Naive thymus-derived CD8-positive, alpha-beta T cell (primary cell): ENCODE measurements at regions not wholly inside any gene's neighbourhood (a gene's known extent, or its start where the extent isn't known, plus 50 kb on each side); places are given as distances from the start of the nearest gene placed in this dataset.
A peak's percentile ranks its signal among the peaks of the same experiment; 100 is the strongest.

Experiments
- ATAC-seq, 2 donors: fragments of 150-1000 bp; cut with Tn5 transposase in 1 of 2; sonication (Bioruptor Pico), chemical (Tn5 transposase) in 1 of 2; 1 replicate in 1 of 2; 2 replicates in 1 of 2; pipeline ENCODE4 v1.10.0; 2021; ENCODE audit warnings: mild to moderate bottlenecking in 2 of 2, moderate library complexity in 2 of 2
- POLR2A ChIA-PET: fragments of 350-600 bp; sonication (Branson Sonifier 250); formaldehyde crosslinking; loops from one replicate; lab custom pipeline; 2021; ENCODE audit warnings: antibody characterized with exemption; lab: Charles Lee
- DNase-seq, 10 donors: peaks; one replicate each; pipeline versions ENCODE4 v3.0.0 to v3.0.0-alpha.2; 2020 to 2022
- H3K27ac Mint-ChIP-seq, 10 donors: one replicate each; pipeline ENCODE4 v1.8.0; 2020 to 2022; ENCODE audit warnings: mild to moderate bottlenecking in 10 of 10, mixed read lengths in 10 of 10, moderate library complexity in 4 of 10, inconsistent platforms in 1 of 10
- H3K27me3 Mint-ChIP-seq, 5 donors: one replicate each; pipeline ENCODE4 v1.8.0; 2021 to 2022; ENCODE audit warnings: mixed read lengths in 5 of 5
- H3K36me3 Mint-ChIP-seq, 3 donors: one replicate each; pipeline ENCODE4 v1.8.0; 2020 to 2022; ENCODE audit warnings: mixed read lengths in 3 of 3, mild to moderate bottlenecking in 2 of 3, inconsistent platforms in 1 of 3
- H3K4me1 Mint-ChIP-seq, 4 donors: one replicate each; pipeline ENCODE4 v1.8.0; 2021 to 2022; ENCODE audit warnings: mixed read lengths in 4 of 4
- H3K4me3 Mint-ChIP-seq, 10 donors: one replicate each; pipeline ENCODE4 v1.8.0; 2020 to 2022; ENCODE audit warnings: mild to moderate bottlenecking in 10 of 10, mixed read lengths in 10 of 10, moderate library complexity in 6 of 10, inconsistent platforms in 1 of 10
- H3K9me3 Mint-ChIP-seq, 9 donors: one replicate each; pipeline ENCODE4 v1.8.0; 2020 to 2022; ENCODE audit warnings: mixed read lengths in 9 of 9, mild to moderate bottlenecking in 3 of 9, inconsistent platforms in 1 of 9, moderate library complexity in 1 of 9

DNA sequence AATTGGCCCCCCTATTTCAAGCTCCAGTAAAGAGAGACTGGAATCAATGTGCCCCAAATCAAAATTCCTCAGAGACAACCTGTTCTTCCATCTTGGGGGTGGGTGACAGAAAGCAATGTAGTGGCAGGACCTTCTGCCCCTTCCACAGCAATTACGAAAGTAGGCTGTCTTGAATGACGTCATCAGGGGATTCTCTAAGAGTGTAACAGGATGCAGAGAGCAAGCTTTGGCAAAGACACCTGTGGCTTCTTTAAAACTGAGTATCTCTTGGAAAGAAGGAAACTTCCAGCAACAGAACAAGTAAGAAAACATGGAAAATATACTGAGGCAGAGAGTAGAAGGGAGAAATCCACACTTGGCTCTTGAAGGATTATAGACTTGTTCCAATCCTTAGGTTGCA lies 247.6 kb upstream of the PDE4D start:
- ATAC-seq (no peak), DNase-seq (no peak)
- Mint-ChIP-seq H3K4me1 (no peaks in the 10 kb centered on the region), H3K4me3 (no peak overlapping the region), H3K27ac (no peak overlapping the region), H3K27me3 (no peaks in the 10 kb centered on the region), H3K36me3 (no peaks in the 10 kb centered on the region), H3K9me3 (peaks cover 0 to 10% (median 2%) of the 10 kb centered on the region in 9 donors)
- POLR2A ChIA-PET: no interaction called here

- ATAC-seq: no peak
- Mint-ChIP-seq H3K4me1 (no peaks in the 10 kb centered on the region), H3K27me3 (no peaks in the 10 kb centered on the region), H3K4me3 (no peak overlapping the region), H3K9me3 (peaks cover 0 to 10% (median 0%) of the 10 kb centered on the region in 9 donors), H3K27ac (no peak overlapping the region), H3K36me3 (no peaks in the 10 kb centered on the region)
- DNase-seq: no peak
- POLR2A ChIA-PET: no interaction called here
Measured at GRCh38 chr5:60136841-60137240, 243.3 kb upstream of the PDE4D start.

GRCh38 chr5:60131504-60131903 lies 238.0 kb upstream of the PDE4D start:
- Mint-ChIP-seq H3K9me3 (peaks cover 0 to 20% (median 4%) of the 10 kb centered on the region in 9 donors), H3K27me3 (no peaks in the 10 kb centered on the region), H3K4me3 (no peak overlapping the region), H3K4me1 (no peaks in the 10 kb centered on the region), H3K36me3 (no peaks in the 10 kb centered on the region), H3K27ac (no peak overlapping the region)
- POLR2A ChIA-PET: no interaction called here
- ATAC-seq (no peak), DNase-seq (no peak)

GRCh38 chr5:60125636-60126035 lies 232.1 kb upstream of the PDE4D start:
- Mint-ChIP-seq H3K36me3 (no peaks in the 10 kb centered on the region), H3K9me3 (peaks cover 0 to 40% (median 5%) of the 10 kb centered on the region in 9 donors), H3K4me3 (no peak overlapping the region), H3K27me3 (no peaks in the 10 kb centered on the region), H3K27ac (no peak overlapping the region), H3K4me1 (no peaks in the 10 kb centered on the region)
- POLR2A ChIA-PET: no interaction called here
- no peak for ATAC-seq
- no peak for DNase-seq

DNA sequence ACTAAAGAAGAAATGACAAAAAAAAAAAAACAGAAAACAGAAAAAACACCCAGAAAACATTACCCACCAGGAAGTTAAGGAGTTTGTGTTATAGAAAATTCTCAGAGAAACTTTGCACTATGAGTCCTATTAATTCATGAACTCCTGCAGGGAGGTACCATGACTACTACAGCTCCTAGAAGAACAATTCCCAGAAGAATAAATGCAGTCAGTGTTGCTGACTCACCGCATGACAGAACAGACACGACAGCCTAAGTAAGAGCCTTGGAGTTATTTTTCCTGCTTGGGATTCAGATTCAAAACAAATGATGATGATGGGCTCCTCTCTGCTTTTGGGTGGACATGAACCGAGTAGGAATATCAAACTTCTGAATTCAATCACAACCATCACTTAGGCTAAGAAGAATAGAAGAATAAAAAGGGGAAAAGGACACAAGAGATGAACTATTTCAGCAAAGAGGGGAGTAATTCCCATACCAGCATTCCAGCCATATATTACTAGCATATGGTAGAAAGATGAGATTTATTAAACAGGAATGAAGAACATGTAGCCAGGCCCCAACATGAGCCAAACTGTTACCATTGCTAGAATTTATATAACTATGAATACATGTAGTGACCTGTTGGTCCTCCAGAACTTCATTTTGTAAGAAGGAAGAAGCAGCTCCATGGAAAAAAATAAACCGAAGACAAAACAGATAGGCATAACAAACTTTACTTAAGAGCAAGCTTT lies 209.6 kb upstream of the PDE4D start:
- Mint-ChIP-seq H3K4me1 (no peaks in the 10 kb centered on the region), H3K4me3 (no peak overlapping the region), H3K27ac (no peak overlapping the region), H3K27me3 (no peaks in the 10 kb centered on the region), H3K9me3 (peaks cover 0 to 21% (median 9%) of the 10 kb centered on the region in 9 donors), H3K36me3 (no peaks in the 10 kb centered on the region)
- POLR2A ChIA-PET: no interaction called here
- ATAC-seq (no peak), DNase-seq (no peak)

DNA sequence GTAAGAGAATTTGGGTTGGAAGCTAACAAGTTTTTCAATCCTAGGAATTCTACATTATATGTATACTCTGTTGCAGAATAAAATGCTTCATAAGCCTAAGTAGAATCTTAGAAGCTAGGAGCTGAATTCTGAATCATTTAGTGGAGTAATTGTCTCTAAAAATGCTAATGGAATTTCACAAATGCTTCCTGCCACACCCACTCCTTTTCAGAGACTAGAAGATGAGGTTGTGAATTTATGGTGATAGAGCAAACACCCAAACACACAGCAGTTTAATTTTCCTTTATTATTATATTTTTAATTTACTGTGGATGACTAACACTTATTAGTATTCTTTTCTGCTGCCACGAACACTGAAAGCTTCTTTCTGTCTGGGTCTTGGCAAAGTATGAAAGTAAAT lies 208.0 kb upstream of the PDE4D start:
- Mint-ChIP-seq H3K9me3 (peaks cover 0 to 20% (median 9%) of the 10 kb centered on the region in 9 donors), H3K4me1 (no peaks in the 10 kb centered on the region), H3K27me3 (no peaks in the 10 kb centered on the region), H3K4me3 (no peak overlapping the region), H3K36me3 (no peaks in the 10 kb centered on the region), H3K27ac (no peak overlapping the region)
- no peak for ATAC-seq
- DNase-seq: no peak
- POLR2A ChIA-PET: no interaction called here

DNA sequence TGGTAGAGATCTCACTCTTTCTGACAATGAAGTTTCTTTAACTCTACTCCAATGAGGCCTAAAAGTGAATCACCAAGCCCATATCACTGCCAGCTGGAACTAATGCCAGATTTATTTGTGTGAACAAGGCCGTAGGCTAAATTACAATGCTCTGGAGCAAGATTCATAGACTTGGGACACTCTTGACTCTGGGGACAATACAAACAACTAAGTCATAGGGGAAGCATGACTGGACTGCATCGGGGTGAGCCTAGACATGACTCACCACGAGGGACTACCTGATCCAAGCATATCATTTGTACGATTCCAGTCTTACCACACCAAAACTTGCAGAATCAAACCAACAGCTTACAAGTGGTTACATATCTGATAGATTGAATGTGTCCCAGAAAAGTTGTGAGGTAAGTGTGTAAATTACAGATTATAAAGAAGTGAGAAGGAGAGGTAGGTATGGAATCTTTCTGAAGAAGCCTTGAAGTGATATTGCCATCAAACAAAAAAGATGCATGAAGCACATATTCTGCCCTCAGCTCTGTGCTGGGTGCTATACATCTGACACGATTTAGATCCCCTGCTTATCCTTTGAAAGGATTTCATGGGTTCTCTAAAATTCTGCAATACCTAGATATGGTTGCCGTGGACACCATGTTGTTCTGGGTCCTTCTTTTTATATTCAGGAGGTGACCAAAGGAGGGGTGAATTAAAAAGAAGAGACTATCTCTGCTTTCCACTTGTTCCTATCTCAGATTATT lies 199.3 kb upstream of the PDE4D start:
- no peaks in the 10 kb centered on the region for H3K4me1 Mint-ChIP-seq
- POLR2A ChIA-PET: no interaction called here

GRCh38 chr5:60086583-60086982 lies 193.1 kb upstream of the PDE4D start:
- no peaks in the 10 kb centered on the region for H3K27me3 Mint-ChIP-seq
- no peak for ATAC-seq
- peak overlapping the region in 1 of 10 donors; percentile 5 for H3K27ac Mint-ChIP-seq
- H3K4me3 Mint-ChIP-seq: no peak overlapping the region
- H3K9me3 Mint-ChIP-seq: peaks cover 6 to 34% (median 23%) of the 10 kb centered on the region in 9 donors
- no peak for DNase-seq
- H3K36me3 Mint-ChIP-seq: no peaks in the 10 kb centered on the region
- H3K4me1 Mint-ChIP-seq: no peaks in the 10 kb centered on the region
- POLR2A ChIA-PET: no interaction called here

More for the DNA sequence above, 199.3 kb upstream of the PDE4D start:
- Mint-ChIP-seq H3K4me3 (no peak overlapping the region), H3K27me3 (no peaks in the 10 kb centered on the region), H3K9me3 (peaks cover 1 to 28% (median 8%) of the 10 kb centered on the region in 9 donors), H3K36me3 (no peaks in the 10 kb centered on the region), H3K27ac (no peak overlapping the region)
- DNase-seq (no peak), ATAC-seq (no peak)

DNA sequence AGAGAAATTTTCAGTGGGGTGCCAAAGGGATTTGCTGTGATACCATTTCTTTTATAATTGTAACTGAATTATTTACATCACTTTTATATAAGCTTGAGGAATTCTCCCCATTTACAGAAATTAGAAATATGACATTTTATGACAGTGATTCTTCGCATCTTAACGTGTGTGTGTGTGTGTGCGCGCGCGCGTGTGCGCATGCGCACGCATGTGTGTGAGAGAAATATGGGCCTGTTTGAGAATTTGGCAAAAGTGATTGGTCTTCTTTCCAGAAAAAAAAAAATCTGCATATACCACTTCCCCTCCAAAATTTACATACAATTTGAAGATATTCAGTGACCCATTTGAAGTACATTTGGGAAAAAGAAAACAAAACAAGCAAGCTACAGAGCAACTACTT lies 190.7 kb upstream of the PDE4D start:
- no peaks in the 10 kb centered on the region for H3K36me3 Mint-ChIP-seq

DNA sequence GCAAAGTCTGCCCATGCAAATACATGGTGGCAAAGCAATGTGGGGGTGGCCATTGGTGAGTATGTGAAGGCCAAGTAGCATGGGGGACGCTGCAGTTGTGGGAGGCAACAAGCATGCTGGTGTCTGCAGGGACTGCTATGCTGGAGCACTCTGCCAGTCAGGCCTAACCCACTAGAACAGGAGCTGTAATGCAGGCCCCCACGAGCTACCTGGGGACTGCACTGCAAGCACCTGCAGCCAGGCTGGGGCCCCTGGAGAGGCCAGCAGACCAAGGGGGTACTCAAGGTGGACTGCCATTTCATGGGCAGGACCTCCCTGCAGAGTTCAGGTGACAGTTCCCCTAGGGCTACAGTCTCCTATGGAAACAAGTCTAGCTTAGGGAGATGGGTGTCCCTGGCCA lies 183.8 kb upstream of the PDE4D start:
- no peaks in the 10 kb centered on the region for H3K27me3 Mint-ChIP-seq
- peaks cover 0 to 2% (median 0%) of the 10 kb centered on the region in 4 donors for H3K4me1 Mint-ChIP-seq
- no peaks in the 10 kb centered on the region for H3K36me3 Mint-ChIP-seq
- peaks cover 0 to 57% (median 17%) of the 10 kb centered on the region in 9 donors for H3K9me3 Mint-ChIP-seq
- H3K4me3 Mint-ChIP-seq: no peak overlapping the region
- DNase-seq (no peak), ATAC-seq (no peak)
- no peak overlapping the region for H3K27ac Mint-ChIP-seq
- POLR2A ChIA-PET: no interaction called here

More for the DNA sequence above, 190.7 kb upstream of the PDE4D start:
- Mint-ChIP-seq H3K27ac (no peak overlapping the region), H3K9me3 (peaks cover 7 to 43% (median 18%) of the 10 kb centered on the region in 9 donors), H3K4me3 (no peak overlapping the region), H3K4me1 (no peaks in the 10 kb centered on the region), H3K27me3 (no peaks in the 10 kb centered on the region)
- ATAC-seq (no peak), DNase-seq (no peak)
- POLR2A ChIA-PET: no interaction called here

DNA sequence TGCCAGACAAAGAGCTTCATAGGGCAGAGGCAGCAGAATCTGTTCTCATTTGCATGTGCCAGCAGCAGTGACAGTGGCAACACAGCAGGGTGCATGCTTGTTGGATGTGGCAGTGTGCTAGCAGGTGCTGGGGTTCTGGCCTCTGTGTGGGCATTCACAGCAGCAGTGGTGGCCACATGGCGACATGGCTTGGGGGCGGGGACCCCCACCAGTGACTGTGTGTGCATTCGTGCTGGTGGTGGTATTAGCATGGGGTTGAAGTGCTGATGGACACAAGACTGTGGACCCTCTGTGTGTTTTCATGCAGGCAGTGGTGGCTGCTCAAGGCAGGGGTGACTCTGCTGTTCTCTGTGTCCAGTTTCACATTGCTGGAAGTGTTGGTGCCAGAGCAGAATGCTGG lies 183.2 kb upstream of the PDE4D start:
- no peak overlapping the region for H3K4me3 Mint-ChIP-seq
- H3K27me3 Mint-ChIP-seq: no peaks in the 10 kb centered on the region
- peaks cover 0 to 57% (median 17%) of the 10 kb centered on the region in 9 donors for H3K9me3 Mint-ChIP-seq
- peaks cover 0 to 2% (median 0%) of the 10 kb centered on the region in 4 donors for H3K4me1 Mint-ChIP-seq
- no peaks in the 10 kb centered on the region for H3K36me3 Mint-ChIP-seq
- ATAC-seq (no peak), DNase-seq (no peak)
- no peak overlapping the region for H3K27ac Mint-ChIP-seq
- POLR2A ChIA-PET: no interaction called here

DNA sequence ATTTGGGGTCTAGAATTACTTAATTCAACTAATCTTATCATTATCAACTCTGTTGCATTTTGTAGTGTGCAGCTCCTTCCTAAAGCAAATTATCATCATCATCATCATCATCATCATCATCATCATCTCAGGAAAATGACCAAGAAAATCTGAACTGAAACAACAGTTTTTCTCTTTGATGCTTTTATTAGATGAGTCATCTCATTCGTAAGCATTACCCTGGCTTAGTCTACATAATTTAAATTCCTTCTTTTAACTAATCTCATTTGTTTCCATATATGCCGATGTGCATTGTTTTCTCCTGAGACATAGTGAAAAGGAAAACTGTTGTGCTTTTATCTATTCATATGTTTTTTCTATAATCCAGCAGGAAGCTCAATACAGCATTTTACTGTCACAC lies 173.0 kb upstream of the PDE4D start:
- no peak overlapping the region for H3K4me3 Mint-ChIP-seq
- POLR2A ChIA-PET: no interaction called here
- peaks cover 0 to 32% (median 6%) of the 10 kb centered on the region in 9 donors for H3K9me3 Mint-ChIP-seq
- no peak for DNase-seq
- no peaks in the 10 kb centered on the region for H3K4me1 Mint-ChIP-seq
- no peak overlapping the region for H3K27ac Mint-ChIP-seq
- peaks cover 0 to 3% (median 0%) of the 10 kb centered on the region in 3 donors for H3K36me3 Mint-ChIP-seq
- no peak for ATAC-seq
- H3K27me3 Mint-ChIP-seq: no peaks in the 10 kb centered on the region

GRCh38 chr5:60060389-60060788 lies 166.9 kb upstream of the PDE4D start:
- Mint-ChIP-seq H3K27ac (no peak overlapping the region), H3K27me3 (no peaks in the 10 kb centered on the region), H3K4me3 (no peak overlapping the region), H3K9me3 (peaks cover 0 to 23% (median 6%) of the 10 kb centered on the region in 9 donors), H3K36me3 (no peaks in the 10 kb centered on the region), H3K4me1 (no peaks in the 10 kb centered on the region)
- POLR2A ChIA-PET: no interaction called here
- DNase-seq (no peak), ATAC-seq (no peak)
